A549 (cell line): ENCODE measurements at regions not wholly inside any gene's neighbourhood (a gene's known extent, or its start where the extent isn't known, plus 50 kb on each side); places are given as distances from the start of the nearest gene placed in this dataset.

Experiments
- CTCF ChIP-seq: fragments of >200 bp; sonication (Bioruptor Twin); formaldehyde crosslinking; IDR thresholded peaks from 3 replicates; pipeline ENCODE4 v1.5.1; 2016
- HOXA7 ChIP-seq: fragments of 250-450 bp; sonication (Bioruptor Pico); IDR thresholded peaks from 2 replicates; pipeline ENCODE4 v1.5.0; 2020; ENCODE audit warnings: mild to moderate bottlenecking, moderate library complexity
- MAFK ChIP-seq: fragments of 450-650 bp; IDR thresholded peaks from 2 replicates; pipeline ENCODE4 v1.6.1; 2014; ENCODE audit not compliant: partially characterized antibody
- REST ChIP-seq: fragments of 200-600 bp; sonication (generic); IDR thresholded peaks from 2 replicates; pipeline ENCODE4 v1.6.1; 2016; ENCODE audit warnings: antibody characterized with exemption, mild to moderate bottlenecking, moderate library complexity
- RFX5 ChIP-seq: fragments of 450-650 bp; IDR thresholded peaks from 2 replicates; pipeline ENCODE4 v1.7.1; 2014; ENCODE audit warnings: antibody characterized with exemption, mild to moderate bottlenecking, moderate library complexity

GRCh38 chr4:132245319-132245718 lies 903.8 kb upstream of the PCDH10 start:
- TF ChIP-seq REST (no peak), HOXA7 (CRISPR knock-in tag) (no peak), CTCF (no peak), MAFK (no peak), RFX5 (no peak)
